CD8-positive, alpha-beta memory T cell (primary cell): ENCODE measurements at regions not wholly inside any gene's neighbourhood (a gene's known extent, or its start where the extent isn't known, plus 50 kb on each side); places are given as distances from the start of the nearest gene placed in this dataset.
"Not testable (repeated sequence)": the region's sequence is repeated elsewhere in the genome, so short reads cannot be mapped to it uniquely, and the experiment has no call there.

Experiments used
- CTCF ChIA-PET: fragments of 350-600 bp; sonication (Branson Sonifier 250); formaldehyde crosslinking; loops from one replicate; lab custom pipeline; 2021; ENCODE audit warnings: antibody characterized with exemption; lab: Charles Lee
- POLR2A ChIA-PET: fragments of 350-600 bp; sonication (Branson Sonifier 250); formaldehyde crosslinking; loops from one replicate; lab custom pipeline; 2021; ENCODE audit warnings: antibody characterized with exemption; lab: Charles Lee
- DNase-seq, 5 donors: peaks; one replicate each; pipeline versions ENCODE4 v3.0.0 to v3.0.0-alpha.2; 2020 to 2022; ENCODE audit warnings: mixed read lengths in 1 of 5
- H3K27ac ChIP-seq: one replicate; pipeline ENCODE4 v1.7.0; 2013; ENCODE audit warnings: low read depth, mild to moderate bottlenecking, low read length, moderate library complexity
- H3K27me3 ChIP-seq: 2 replicates; pipeline ENCODE4 v1.7.0; 2013; ENCODE audit warnings: low read length, mild to moderate bottlenecking; ENCODE audit not compliant: insufficient read depth, poor library complexity, severe bottlenecking
- H3K36me3 ChIP-seq: 2 replicates; pipeline ENCODE4 v1.7.0; 2013; ENCODE audit warnings: mild to moderate bottlenecking, low read length, moderate library complexity; ENCODE audit not compliant: insufficient read depth
- H3K4me1 ChIP-seq: 2 replicates; pipeline ENCODE4 v1.7.0; 2013; ENCODE audit warnings: mild to moderate bottlenecking, low read length, moderate library complexity; ENCODE audit not compliant: insufficient read depth
- H3K4me3 ChIP-seq: 2 replicates; pipeline ENCODE4 v1.7.0; 2013; ENCODE audit warnings: mild to moderate bottlenecking, low read length
- H3K9me3 ChIP-seq: 2 replicates; pipeline ENCODE4 v1.7.0; 2013; ENCODE audit warnings: mild to moderate bottlenecking, low read length
- H3K27ac Mint-ChIP-seq, 8 donors: one replicate each; pipeline ENCODE4 v1.8.0; 2020 to 2021; ENCODE audit warnings: mixed read lengths in 8 of 8, mild to moderate bottlenecking in 6 of 8, inconsistent platforms in 3 of 8, moderate library complexity in 3 of 8
- H3K27me3 Mint-ChIP-seq, 2 donors: one replicate each; pipeline ENCODE4 v1.8.0; 2020 to 2021; ENCODE audit warnings: mixed read lengths in 2 of 2, mild to moderate bottlenecking in 1 of 2, moderate library complexity in 1 of 2
- H3K36me3 Mint-ChIP-seq, 3 donors: one replicate each; pipeline ENCODE4 v1.8.0; 2020 to 2021; ENCODE audit warnings: mixed read lengths in 3 of 3, inconsistent platforms in 1 of 3, mild to moderate bottlenecking in 1 of 3
- H3K4me1 Mint-ChIP-seq, 3 donors: one replicate each; pipeline ENCODE4 v1.8.0; 2020 to 2021; ENCODE audit warnings: mixed read lengths in 3 of 3, inconsistent platforms in 1 of 3, mild to moderate bottlenecking in 1 of 3
- H3K4me3 Mint-ChIP-seq, 7 donors: one replicate each; pipeline ENCODE4 v1.8.0; 2020 to 2021; ENCODE audit warnings: mixed read lengths in 7 of 7, mild to moderate bottlenecking in 6 of 7, moderate library complexity in 4 of 7, inconsistent platforms in 2 of 7
- H3K9me3 Mint-ChIP-seq, 5 donors: one replicate each; pipeline ENCODE4 v1.8.0; 2020 to 2022; ENCODE audit warnings: mixed read lengths in 5 of 5, mild to moderate bottlenecking in 3 of 5, moderate library complexity in 2 of 5, inconsistent platforms in 1 of 5

GRCh38 chr9:29220596-29221251, 1647.4 kb upstream of the C9orf72 start:
- no peak overlapping the region for H3K4me3 Mint-ChIP-seq
- H3K4me3 ChIP-seq: no peak overlapping the region

GRCh38 chr9:29228558-29228957, 1655.3 kb upstream of the C9orf72 start:
- H3K27me3 Mint-ChIP-seq: no peaks in the 10 kb centered on the region
- no peak for DNase-seq
- H3K27ac Mint-ChIP-seq: no peak overlapping the region
- Histone ChIP-seq H3K9me3 (no peaks in the 10 kb centered on the region), H3K36me3 (no peaks in the 10 kb centered on the region), H3K4me3 (no peak overlapping the region), H3K27me3 (no peaks in the 10 kb centered on the region), H3K4me1 (no peaks in the 10 kb centered on the region), H3K27ac (no peak overlapping the region)
- H3K4me3 Mint-ChIP-seq: no peak overlapping the region
- ChIA-PET CTCF (no interaction called here), POLR2A (no interaction called here)
- H3K9me3 Mint-ChIP-seq: peaks cover 2 to 6% (median 3%) of the 10 kb centered on the region in 5 donors
- no peaks in the 10 kb centered on the region for H3K36me3 Mint-ChIP-seq
- no peaks in the 10 kb centered on the region for H3K4me1 Mint-ChIP-seq

More at GRCh38 chr9:29220596-29221251, 1647.4 kb upstream of the C9orf72 start:
- H3K4me1 ChIP-seq: no peaks in the 10 kb centered on the region
- peaks cover 0 to 8% of the 10 kb centered on the region in 2 donors for H3K27me3 Mint-ChIP-seq
- DNase-seq: no peak
- no peaks in the 10 kb centered on the region for H3K4me1 Mint-ChIP-seq
- no peak overlapping the region for H3K27ac ChIP-seq
- H3K9me3 Mint-ChIP-seq: peaks cover 0 to 3% (median 0%) of the 10 kb centered on the region in 5 donors
- no peaks in the 10 kb centered on the region for H3K36me3 Mint-ChIP-seq
- no peaks in the 10 kb centered on the region for H3K36me3 ChIP-seq
- no peaks in the 10 kb centered on the region for H3K27me3 ChIP-seq
- no peak overlapping the region for H3K27ac Mint-ChIP-seq
- H3K9me3 ChIP-seq: no peaks in the 10 kb centered on the region
- CTCF ChIA-PET: no interaction called here
- POLR2A ChIA-PET: no interaction called here

GRCh38 chr9:29230931-29231330, 1657.7 kb upstream of the C9orf72 start:
- no peak overlapping the region for H3K4me3 Mint-ChIP-seq
- no peaks in the 10 kb centered on the region for H3K4me1 Mint-ChIP-seq
- Histone ChIP-seq H3K27ac (no peak overlapping the region), H3K4me1 (no peaks in the 10 kb centered on the region), H3K36me3 (no peaks in the 10 kb centered on the region), H3K4me3 (no peak overlapping the region), H3K27me3 (no peaks in the 10 kb centered on the region), H3K9me3 (no peaks in the 10 kb centered on the region)
- no peak overlapping the region for H3K27ac Mint-ChIP-seq
- peaks cover 2 to 6% (median 3%) of the 10 kb centered on the region in 5 donors for H3K9me3 Mint-ChIP-seq
- ChIA-PET CTCF (no interaction called here), POLR2A (no interaction called here)
- H3K27me3 Mint-ChIP-seq: no peaks in the 10 kb centered on the region
- no peaks in the 10 kb centered on the region for H3K36me3 Mint-ChIP-seq
- DNase-seq: no peak

GRCh38 chr9:29233193-29233592, 1659.9 kb upstream of the C9orf72 start:
- CTCF ChIA-PET: no interaction called here
- POLR2A ChIA-PET: no interaction called here
- Mint-ChIP-seq H3K27ac (no peak overlapping the region), H3K27me3 (no peaks in the 10 kb centered on the region), H3K36me3 (no peaks in the 10 kb centered on the region), H3K4me1 (no peaks in the 10 kb centered on the region), H3K9me3 (peaks cover 2 to 6% (median 4%) of the 10 kb centered on the region in 5 donors), H3K4me3 (no peak overlapping the region)
- no peaks in the 10 kb centered on the region for H3K36me3 ChIP-seq
- no peaks in the 10 kb centered on the region for H3K27me3 ChIP-seq
- H3K4me1 ChIP-seq: no peaks in the 10 kb centered on the region
- H3K27ac ChIP-seq: no peak overlapping the region
- no peak for DNase-seq
- H3K9me3 ChIP-seq: no peaks in the 10 kb centered on the region
- H3K4me3 ChIP-seq: no peak overlapping the region

GRCh38 chr9:29241320-29241719, 1668.0 kb upstream of the C9orf72 start:
- no peak overlapping the region for H3K27ac ChIP-seq
- H3K4me1 ChIP-seq: no peaks in the 10 kb centered on the region
- peaks cover 0 to 14% (median 0%) of the 10 kb centered on the region in 5 donors for H3K9me3 Mint-ChIP-seq
- H3K4me3 Mint-ChIP-seq: no peak overlapping the region
- DNase-seq: no peak
- no peaks in the 10 kb centered on the region for H3K9me3 ChIP-seq
- no peaks in the 10 kb centered on the region for H3K4me1 Mint-ChIP-seq
- H3K27ac Mint-ChIP-seq: no peak overlapping the region
- H3K27me3 ChIP-seq: no peaks in the 10 kb centered on the region
- H3K27me3 Mint-ChIP-seq: no peaks in the 10 kb centered on the region
- H3K4me3 ChIP-seq: no peak overlapping the region
- H3K36me3 Mint-ChIP-seq: no peaks in the 10 kb centered on the region
- ChIA-PET CTCF (no interaction called here), POLR2A (no interaction called here)
- no peaks in the 10 kb centered on the region for H3K36me3 ChIP-seq

- Histone ChIP-seq H3K4me1 (no peaks in the 10 kb centered on the region), H3K27me3 (no peaks in the 10 kb centered on the region), H3K9me3 (no peaks in the 10 kb centered on the region), H3K36me3 (no peaks in the 10 kb centered on the region), H3K27ac (no peak overlapping the region), H3K4me3 (no peak overlapping the region)
- ChIA-PET POLR2A (no interaction called here), CTCF (no interaction called here)
- H3K4me1 Mint-ChIP-seq: no peaks in the 10 kb centered on the region
- no peak overlapping the region for H3K4me3 Mint-ChIP-seq
- no peak for DNase-seq
- H3K27ac Mint-ChIP-seq: no peak overlapping the region
- no peaks in the 10 kb centered on the region for H3K27me3 Mint-ChIP-seq
- H3K36me3 Mint-ChIP-seq: no peaks in the 10 kb centered on the region
- peaks cover 0 to 10% (median 0%) of the 10 kb centered on the region in 5 donors for H3K9me3 Mint-ChIP-seq
Measured at GRCh38 chr9:29245351-29245750, 1672.1 kb upstream of the C9orf72 start.

- H3K4me1 ChIP-seq, H3K36me3 ChIP-seq, H3K4me1 Mint-ChIP-seq, H3K4me3 ChIP-seq, CTCF ChIA-PET, H3K27ac ChIP-seq, H3K27me3 Mint-ChIP-seq, DNase-seq, H3K4me3 Mint-ChIP-seq, H3K27ac Mint-ChIP-seq, H3K36me3 Mint-ChIP-seq, H3K27me3 ChIP-seq, H3K9me3 ChIP-seq, POLR2A ChIA-PET: not testable (repeated sequence)
- H3K9me3 Mint-ChIP-seq: peaks cover 4 to 13% (median 5%) of the 10 kb centered on the region in 5 donors
Measured at GRCh38 chr9:29270400-29270799, 1697.1 kb upstream of the C9orf72 start.

- H3K9me3 Mint-ChIP-seq: peaks cover 0 to 17% (median 2%) of the 10 kb centered on the region in 5 donors
- Histone ChIP-seq H3K27ac (no peak overlapping the region), H3K9me3 (no peaks in the 10 kb centered on the region), H3K4me1 (no peaks in the 10 kb centered on the region), H3K27me3 (no peaks in the 10 kb centered on the region), H3K36me3 (no peaks in the 10 kb centered on the region), H3K4me3 (no peak overlapping the region)
- DNase-seq: no peak
- ChIA-PET CTCF (no interaction called here), POLR2A (no interaction called here)
- H3K27me3 Mint-ChIP-seq: no peaks in the 10 kb centered on the region
- no peak overlapping the region for H3K4me3 Mint-ChIP-seq
- H3K36me3 Mint-ChIP-seq: no peaks in the 10 kb centered on the region
- no peak overlapping the region for H3K27ac Mint-ChIP-seq
- H3K4me1 Mint-ChIP-seq: no peaks in the 10 kb centered on the region
Measured at GRCh38 chr9:29282121-29282520, 1708.8 kb upstream of the C9orf72 start.
